Colon (tissue), 2 donors: ENCODE measurements at regions not wholly inside any gene's neighbourhood (a gene's known extent, or its start where the extent isn't known, plus 50 kb on each side); places are given as distances from the start of the nearest gene placed in this dataset.

Source experiments
- FAIRE-seq: peaks from 2 replicates; lab custom pipeline; 2012; peaks lifted over from hg19 to GRCh38; lab: Jason Lieb, UNC
- donor health status: control.
- donor health status: control.

DNA sequence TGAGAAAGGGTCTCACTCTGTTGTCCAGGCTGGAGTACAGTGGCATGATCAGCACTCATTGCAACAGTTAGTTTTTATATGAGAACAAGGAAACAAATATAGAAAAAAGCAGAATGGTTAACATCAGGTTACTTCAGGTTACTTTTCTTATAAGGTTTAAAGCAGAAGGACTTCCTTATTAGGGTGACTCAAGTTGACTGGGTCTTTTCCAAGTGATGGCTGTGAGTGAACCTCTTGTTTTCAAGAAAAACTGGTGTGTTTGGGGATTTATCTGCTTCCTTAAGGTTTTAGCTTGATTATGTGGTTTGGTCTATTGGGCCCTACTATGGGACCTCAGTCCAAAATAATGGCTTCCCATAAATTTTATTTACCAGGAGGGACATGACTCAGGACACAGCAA lies 99.2 kb downstream of the ARRDC3 start:
- FAIRE-seq: no peak

- no peak for FAIRE-seq
Observed at GRCh38 chr5:91283326-91283725, 99.8 kb downstream of the ARRDC3 start.

DNA sequence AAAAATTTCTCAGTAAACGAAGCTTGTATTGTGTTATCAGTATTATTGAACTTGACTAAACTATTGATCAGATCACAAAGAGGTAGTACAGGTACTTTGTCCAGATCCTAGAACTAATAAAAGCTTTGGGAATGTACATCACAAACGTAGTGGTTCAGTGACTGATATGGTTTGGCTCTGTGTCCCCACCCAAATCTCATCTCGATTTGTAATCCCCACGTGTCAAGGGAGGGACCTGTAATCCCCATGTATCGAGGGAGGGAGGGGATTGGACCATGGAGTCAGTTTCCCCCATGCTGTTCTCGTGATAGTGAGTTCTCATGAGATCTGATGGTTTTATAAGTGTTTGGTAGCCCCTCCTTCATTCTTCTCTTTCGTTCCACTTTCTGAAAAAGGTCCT lies 100.9 kb downstream of the ARRDC3 start:
- no peak for FAIRE-seq

DNA sequence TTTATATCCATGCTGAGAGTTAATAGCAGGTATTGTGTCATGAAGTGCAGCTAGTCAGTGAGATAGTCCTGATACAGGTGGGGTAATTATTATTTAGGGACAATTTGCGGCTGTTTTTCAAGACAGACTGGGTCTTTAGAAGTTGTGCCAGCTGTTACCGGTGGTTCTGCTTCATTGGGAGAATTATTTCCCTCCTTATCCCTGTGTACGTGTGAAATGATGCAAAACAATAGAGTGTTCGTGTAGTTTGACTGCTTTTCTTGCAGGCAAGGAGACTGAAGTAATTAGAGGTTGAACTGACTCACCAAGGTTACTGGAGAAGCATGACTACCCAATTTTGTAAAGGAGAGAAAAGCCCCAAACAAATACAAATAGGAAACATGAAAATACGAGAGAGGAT lies 101.7 kb downstream of the ARRDC3 start:
- FAIRE-seq: no peak

DNA sequence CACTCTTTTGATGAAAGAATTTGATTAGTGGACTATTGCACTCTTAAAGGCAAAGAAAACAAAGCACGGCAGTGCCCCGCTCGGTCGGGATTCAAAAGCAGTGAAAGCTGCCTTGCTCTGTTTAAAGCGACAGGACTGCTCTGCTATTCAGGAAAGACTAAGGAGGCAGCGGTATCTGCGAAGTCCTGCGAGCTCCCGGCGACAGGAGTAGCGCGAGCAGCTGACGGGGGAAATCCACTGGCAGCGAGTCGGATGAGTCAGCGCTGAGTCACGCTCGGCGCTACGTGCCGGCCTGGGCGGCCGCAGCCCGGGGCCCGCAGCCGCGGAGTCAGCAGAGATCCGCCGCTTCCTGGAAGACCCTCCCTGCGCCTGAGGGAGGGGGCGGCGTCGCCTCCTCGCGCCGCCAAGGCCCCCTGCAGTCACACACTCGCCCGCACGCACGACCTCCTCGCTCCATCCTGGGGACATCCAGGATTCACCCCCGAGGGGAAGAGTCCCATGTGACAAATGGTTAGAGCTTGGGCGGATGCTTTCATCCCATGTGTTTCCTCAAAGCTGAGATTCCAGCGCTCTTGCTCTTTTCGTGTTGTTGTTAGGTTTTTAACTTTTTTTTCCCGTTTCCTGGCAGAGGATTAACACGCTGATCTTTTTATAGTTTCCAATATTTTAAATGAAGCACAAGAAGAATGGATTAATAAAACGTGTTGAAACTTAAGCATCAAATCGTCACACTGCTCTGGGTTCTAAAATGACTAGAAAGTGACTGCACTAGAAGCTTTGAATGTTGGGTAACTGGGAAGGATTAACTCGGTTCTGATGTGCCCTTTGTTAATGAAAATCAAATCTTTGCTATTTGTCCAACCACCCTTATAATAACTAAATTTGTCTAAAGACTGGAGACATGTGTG lies 102.5 kb downstream of the ARRDC3 start:
- no peak for FAIRE-seq

DNA sequence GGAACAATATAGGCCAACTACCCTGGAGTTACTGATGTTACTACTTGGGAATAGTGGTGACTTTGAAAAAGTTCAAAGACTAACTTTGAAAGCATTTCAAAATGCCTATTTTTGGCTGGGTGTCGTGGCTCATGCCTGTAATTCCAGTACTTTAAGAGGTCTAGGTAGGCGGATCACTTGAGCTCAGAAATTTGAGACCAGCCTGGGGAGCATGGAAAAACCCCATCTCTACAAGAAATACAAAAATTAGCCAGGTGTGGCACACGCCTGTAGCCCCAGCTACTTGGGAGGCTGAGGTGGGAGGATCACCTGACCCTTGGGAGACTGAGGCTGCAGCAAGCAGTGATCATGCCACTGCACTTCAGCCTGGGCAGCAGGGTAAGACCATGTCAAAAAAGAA lies 105.3 kb downstream of the ARRDC3 start:
- no peak for FAIRE-seq

DNA sequence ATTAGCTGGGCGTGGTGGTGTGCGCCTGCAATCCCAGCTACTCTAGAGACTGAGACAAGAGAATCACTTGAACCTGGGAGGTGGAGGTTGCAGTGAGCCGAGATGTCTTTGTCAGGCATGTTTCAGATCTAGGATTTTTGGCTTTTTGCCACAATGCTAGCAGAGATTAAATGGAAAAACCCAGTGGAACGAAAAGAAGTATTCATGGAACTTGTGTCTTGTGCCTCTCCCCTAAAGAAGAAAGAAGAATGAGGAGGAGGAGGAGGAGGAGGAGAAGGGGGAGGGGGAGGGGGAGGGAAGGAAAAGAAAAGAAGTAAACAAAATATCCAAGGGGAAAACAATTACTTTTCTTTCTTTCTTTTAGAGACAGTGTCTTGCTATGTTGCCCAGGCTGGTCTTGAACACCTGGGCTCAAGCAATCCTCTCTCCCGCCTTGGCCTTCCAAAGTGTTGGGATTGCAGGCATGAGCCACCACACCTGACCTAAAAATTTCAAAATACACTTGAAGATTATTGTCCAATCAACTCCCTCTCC lies 106.0 kb downstream of the ARRDC3 start:
- no peak for FAIRE-seq

DNA sequence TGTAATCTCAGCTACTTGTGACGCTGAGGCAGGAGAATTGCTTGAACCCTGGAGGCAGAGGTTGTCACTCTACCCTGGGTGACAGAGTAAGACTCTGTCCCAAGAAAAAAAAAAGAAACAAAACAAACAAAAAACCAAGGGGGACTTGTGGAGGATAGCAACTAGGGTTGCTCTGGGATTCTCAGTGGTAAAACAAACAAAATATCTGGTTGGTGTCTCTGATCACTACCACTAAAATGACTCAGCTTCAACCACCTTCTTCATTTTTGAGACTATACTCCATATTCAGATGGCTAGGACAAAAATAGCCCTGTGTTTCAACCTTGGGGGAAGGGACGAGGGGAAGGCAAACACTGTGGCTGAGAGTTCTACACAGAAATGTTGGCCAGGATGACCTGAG lies 110.3 kb downstream of the ARRDC3 start:
- FAIRE-seq: no peak

DNA sequence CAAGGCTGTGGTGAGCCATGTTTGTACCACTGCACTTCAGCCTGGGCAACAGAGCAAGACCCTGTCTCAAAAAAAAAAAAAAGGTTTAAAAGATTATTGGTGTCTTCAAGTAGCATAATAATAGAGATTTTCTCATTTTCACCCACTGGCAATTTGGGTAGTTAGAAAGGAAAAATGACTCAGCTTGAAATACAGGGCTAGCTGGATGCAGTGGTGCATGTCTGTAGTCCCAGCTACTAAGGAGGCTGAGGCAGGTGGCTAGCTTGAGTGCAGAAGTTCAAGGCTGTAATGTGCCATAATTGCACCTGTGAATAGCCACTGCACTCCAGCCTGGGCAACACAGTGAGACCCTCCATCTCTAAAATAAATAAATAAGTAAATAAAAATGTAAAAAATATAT lies 111.1 kb downstream of the ARRDC3 start:
- no peak for FAIRE-seq

DNA sequence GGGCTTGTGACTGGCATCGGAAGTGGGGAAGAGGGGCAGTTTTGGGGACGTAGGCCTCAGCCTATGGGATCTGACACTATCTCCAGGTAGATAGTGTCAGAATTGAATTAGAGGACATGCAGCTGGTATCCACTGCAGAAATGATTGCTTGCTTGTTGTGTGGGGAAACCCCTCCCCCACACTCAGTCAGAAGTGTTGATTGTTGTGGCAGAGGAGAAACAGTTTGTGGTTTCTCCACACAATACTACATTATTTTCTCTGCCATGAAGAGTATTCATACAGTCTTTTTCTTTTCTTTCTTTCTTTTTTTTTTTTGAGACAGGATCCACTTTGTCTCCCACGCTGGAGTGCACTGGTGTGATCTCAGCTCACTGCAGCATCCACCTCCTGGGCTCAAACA lies 113.9 kb downstream of the ARRDC3 start:
- FAIRE-seq: no peak

- FAIRE-seq: no peak
Observed at GRCh38 chr5:91266184-91266705, 116.9 kb downstream of the ARRDC3 start.

DNA sequence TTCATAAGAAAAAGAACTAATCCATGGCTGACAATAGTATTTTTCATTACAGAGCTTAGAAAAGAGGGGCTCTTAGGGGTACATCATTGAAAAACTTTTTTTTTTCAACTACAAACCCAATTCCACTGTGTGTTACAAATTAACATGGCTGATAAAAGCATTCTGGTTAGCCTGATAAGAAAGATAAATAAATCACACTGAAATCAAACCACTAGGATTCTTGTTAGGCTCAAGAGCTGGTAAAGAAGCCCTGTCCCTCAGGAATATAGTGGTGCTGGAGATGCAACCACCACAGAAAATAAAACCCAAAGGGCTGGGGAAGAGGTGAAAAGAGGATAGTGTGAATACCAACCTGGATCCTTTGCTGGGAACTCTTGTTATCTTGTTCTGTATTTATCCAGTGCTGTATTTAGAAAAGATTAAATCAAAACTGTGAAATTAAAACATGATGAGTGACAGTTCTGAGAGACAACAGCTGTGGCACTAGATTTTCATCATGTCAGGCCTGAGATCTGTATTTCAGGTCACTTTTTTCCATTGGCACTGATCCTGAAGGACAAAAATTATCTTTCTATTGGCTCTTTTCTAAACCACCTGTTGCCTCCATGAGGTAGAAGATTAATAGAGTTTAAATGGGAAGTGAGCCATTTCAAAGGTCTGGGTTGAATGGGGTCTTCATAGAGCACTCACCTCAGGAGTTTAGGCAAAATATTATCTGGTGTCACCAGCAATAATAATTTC lies 118.6 kb downstream of the ARRDC3 start:
- FAIRE-seq: no peak

DNA sequence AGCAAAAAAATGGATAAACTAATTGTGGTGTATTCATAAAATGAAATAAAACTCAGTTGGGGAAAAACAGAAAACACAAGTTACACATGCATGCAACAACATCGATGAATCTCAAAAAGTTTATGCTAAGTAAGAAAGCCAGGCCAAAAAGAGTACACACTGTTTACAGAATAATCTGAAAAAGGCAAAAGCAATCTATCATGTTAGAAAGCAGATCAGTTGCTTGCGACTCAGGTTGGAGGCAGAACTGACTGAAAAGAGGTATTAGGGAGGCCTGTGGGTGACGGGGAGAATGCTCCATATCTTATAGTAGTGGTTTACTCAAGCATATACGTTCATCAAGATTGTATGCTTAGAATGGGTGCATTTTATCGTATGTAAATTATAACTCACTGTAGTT lies 119.2 kb downstream of the ARRDC3 start:
- no peak for FAIRE-seq

DNA sequence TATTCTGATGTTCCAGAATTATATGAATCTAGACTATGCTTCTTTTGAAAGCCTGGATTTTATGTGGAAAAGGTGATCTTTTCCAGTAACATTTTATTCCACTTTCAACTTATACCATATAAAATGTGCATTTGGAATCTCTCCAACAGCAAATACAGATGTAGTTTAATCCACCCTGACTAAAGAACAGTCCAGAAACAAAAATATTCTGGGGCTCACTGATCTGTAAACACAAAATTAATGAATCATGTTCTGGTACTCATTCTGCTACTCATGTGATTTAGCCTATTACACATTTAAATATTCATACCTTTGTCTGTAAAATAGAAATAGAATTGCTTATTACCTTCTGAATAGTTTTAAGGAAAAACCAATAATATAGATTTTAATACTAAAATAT lies 125.8 kb downstream of the ARRDC3 start:
- FAIRE-seq: peak; percentile 5

GRCh38 chr5:91256142-91256524 lies 127.0 kb downstream of the ARRDC3 start:
- no peak for FAIRE-seq

DNA sequence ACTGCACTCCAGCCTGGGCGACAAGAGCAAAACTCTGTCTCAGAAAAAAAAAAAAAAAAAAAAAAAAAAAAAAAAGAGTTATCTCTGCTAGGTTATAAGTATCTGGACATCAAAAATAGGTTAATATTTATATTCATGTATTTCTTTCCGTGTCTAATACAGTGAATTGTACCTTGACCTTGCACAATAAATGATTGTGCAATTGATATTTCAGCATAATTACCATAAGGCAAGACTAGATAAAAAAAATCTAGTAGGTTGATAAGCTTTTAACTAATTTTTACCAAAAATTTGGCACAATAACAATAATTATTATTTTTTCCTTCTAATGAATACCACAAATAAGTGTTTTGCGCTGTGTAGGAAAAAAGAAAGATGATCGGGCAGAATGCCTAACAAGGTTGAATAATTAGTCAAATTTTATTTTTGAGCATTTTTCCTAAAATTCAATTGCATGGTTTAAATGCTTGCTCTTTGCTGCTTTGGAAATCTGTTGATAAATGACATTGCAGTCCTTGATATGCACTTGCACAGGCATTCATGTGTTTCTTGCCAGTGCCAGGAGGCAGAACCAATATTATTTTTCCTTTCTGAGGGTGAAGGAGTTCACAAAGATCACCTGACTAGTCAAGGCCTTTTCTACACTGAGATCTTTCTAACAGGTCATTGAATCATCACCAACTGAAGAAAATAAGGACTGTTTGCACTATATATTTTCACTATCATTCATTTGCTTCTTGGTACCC lies 127.5 kb downstream of the ARRDC3 start:
- no peak for FAIRE-seq

GRCh38 chr5:91252916-91253315 lies 130.2 kb downstream of the ARRDC3 start:
- FAIRE-seq: no peak

GRCh38 chr5:91245871-91246270 lies 137.2 kb downstream of the ARRDC3 start:
- no peak for FAIRE-seq

GRCh38 chr5:91245074-91245452 lies 138.1 kb downstream of the ARRDC3 start:
- FAIRE-seq: no peak

- no peak for FAIRE-seq
Observed at GRCh38 chr5:91244380-91245073, 138.6 kb downstream of the ARRDC3 start.

DNA sequence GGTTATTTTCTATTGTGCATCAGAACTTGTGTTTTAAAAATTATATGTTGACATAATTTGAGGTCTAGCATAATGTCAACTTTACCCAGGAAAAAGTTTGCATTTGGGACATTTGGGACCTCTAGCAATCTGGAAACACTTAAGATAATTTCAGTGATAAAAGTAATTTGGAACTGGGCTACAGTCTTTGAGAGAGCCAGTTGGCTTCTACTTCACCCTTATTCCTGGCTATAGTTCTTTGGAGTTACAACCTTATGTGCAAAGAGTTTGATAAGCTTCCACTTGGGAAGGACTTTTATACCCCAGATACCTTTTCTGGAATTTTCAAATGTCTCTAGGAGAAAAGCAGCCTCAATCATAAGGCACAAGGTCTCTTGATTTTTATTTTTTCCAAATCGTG lies 139.3 kb downstream of the ARRDC3 start:
- FAIRE-seq: no peak

GRCh38 chr5:91243286-91243685 lies 139.8 kb downstream of the ARRDC3 start:
- FAIRE-seq: no peak
